GM12872 (cell line): ENCODE measurements at regions not wholly inside any gene's neighbourhood (a gene's known extent, or its start where the extent isn't known, plus 50 kb on each side); places are given as distances from the start of the nearest gene placed in this dataset.

Experiments
- TF ChIP-seq, protein P1 (sequence below): IDR thresholded peaks from 3 replicates; pipeline ENCODE4 v1.5.1; 2011; ENCODE audit warnings: low read depth, mild to moderate bottlenecking, low read length, moderate library complexity; ENCODE audit not compliant: insufficient read depth

DNA sequence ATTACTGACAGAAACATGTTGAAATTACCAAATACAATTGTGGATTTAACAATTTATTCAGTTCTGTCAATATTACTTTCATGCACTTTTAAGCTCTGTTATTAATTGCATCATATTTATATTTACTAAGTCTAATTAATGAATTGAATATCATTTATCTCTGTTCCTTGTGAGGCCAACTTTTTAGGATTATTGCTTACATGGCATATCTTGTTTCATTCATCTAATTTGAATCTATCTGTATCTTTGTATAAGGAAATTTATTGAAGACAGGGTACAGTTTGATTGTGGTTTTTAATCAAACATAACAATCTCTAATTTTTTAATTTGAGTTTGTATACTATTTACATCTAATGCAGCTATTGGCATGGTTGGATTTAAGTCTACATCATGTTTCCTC is 249.9 kb upstream of the GPC6 start:
- TF ChIP-seq, protein P1, sequence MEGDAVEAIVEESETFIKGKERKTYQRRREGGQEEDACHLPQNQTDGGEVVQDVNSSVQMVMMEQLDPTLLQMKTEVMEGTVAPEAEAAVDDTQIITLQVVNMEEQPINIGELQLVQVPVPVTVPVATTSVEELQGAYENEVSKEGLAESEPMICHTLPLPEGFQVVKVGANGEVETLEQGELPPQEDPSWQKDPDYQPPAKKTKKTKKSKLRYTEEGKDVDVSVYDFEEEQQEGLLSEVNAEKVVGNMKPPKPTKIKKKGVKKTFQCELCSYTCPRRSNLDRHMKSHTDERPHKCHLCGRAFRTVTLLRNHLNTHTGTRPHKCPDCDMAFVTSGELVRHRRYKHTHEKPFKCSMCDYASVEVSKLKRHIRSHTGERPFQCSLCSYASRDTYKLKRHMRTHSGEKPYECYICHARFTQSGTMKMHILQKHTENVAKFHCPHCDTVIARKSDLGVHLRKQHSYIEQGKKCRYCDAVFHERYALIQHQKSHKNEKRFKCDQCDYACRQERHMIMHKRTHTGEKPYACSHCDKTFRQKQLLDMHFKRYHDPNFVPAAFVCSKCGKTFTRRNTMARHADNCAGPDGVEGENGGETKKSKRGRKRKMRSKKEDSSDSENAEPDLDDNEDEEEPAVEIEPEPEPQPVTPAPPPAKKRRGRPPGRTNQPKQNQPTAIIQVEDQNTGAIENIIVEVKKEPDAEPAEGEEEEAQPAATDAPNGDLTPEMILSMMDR, result no peak

DNA sequence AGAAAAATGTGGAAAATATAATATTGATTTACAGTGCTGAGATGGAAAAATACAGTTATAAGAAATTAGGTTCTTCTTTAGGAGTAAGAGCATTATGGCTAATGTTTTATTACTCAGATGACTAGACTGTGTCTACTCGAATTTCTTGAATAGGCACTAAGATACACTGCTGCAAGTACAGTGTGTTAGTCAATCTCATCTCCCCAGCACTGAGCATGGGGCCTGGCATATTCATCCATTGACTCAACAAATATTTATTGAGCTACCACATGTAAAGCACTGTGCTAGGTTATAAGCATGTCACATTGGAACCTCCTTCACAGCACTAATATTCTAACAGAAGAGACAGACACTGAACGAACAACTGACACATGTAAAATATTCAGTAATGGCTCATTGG is 242.5 kb upstream of the GPC6 start:
- TF ChIP-seq, protein P1, result no peak

DNA sequence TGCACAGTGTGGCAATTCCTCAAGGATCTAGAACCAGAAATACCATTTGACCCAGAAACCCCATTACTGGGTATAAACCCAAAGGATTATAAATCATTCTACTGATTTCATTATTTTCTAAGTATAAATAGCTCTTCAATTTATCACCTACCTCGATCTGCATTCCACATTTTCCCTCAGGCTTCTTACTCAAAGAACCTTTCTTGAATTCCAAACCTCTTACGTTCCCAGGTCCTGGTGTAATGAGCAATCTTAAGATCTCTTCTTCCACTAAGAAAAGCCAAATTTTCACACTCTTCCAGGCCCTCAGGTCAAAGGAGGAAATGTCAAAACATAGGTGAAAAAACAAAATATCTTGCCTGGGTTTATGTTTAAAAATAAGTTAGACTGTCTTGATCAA is 237.3 kb upstream of the GPC6 start:
- TF ChIP-seq, protein P1, result no peak

DNA sequence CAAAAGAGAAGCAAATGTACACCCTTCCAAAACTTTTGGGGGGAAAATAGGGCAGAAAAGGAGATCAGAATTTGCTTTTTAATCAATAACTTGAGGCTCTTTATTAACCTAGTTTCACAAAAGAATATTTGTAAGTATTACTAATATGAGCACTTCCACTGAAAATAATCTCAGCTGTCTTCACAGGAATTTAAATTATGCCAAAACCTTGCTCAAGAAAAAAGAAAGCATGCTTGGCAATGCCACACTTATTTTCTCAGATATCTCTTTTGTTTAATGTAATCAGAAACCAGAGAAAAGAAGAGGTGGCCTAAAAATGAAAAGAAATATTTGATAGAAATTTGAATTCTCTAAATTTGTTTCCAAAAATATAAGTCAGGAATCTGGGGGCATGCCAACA is 234.9 kb upstream of the GPC6 start:
- TF ChIP-seq, protein P1, result no peak

DNA sequence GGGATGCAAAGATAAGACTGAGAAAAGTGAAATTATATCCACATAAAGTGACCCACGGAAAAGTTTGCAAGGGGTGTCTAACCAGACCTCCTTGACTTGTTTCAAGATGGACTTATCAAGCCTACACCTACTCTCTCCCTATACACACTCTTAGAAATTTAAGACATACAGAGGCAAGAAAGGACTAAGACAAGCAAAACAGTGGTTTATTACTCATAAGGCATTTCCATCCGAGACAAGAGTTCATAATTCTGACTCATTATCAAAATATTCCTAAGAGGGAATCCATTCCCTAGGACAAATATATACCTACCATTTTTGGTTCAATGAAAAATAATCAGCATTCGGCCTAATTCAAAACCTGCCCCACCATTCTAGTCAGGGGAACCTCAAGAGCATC is 232.6 kb upstream of the GPC6 start:
- TF ChIP-seq, protein P1, result no peak

DNA sequence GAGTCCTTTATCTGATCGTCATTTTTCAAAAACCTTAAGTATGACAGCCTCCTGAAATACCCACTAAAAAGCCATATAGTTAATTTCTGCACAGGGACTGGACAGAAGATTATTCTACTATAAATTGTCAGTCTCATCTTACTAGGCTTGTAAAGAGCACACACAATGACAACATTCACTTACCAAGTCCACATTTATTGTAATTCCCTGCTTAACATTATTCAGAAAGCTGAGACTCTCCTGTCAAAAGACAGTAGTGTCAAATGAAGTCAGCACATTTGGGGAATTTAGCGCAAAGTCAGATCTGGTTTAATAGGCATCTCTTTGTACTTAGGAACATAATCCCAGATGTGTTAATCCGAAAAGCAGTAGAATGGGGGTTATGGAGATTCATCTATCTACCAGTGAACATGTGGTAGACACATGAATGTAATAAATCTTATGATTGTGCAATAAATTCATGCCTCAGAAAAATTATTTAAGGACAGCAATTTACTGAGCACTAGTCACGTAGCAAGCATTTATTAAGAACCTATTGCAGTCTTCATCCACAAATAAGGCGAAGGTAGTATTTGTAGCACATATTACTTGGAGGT is 224.6 kb upstream of the GPC6 start:
- TF ChIP-seq, protein P1, result no peak

DNA sequence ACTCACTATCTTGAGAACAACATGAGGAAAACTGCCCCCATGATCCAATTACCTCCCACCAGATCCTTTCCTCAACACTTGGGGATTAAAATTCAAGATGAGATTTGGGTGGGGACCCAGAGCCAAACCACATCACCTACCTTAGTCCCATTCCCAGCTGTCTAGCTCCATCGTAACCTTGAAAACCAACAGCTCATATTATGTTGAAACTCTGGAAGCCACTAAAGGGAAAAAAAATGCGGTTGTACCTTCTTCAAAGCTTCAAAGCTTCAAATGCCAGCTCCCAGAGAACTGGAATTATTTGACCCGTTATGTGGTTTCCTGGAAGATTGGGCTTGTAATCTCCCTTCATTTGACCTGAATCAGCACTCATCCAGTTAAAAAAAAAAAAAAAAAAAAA is 223.1 kb upstream of the GPC6 start:
- TF ChIP-seq, protein P1, result no peak
